Small intestine (tissue), 7 donors: ENCODE measurements at regions not wholly inside any gene's neighbourhood (a gene's known extent, or its start where the extent isn't known, plus 50 kb on each side); places are given as distances from the start of the nearest gene placed in this dataset.
A peak's percentile ranks its signal among the peaks of the same experiment; 100 is the strongest.

Experiments used
- DNase-seq, 2 donors: peaks; one replicate each; pipeline versions ENCODE4 v3.0.0 to v3.0.0-alpha.2; 2013
- FAIRE-seq: peaks from 2 replicates; lab custom pipeline; 2012; peaks lifted over from hg19 to GRCh38; lab: Jason Lieb, UNC
- H3K27ac ChIP-seq, 3 donors: one replicate each; pipeline ENCODE4 v1.5.1; 2013; ENCODE audit warnings: low read length in 2 of 3, mild to moderate bottlenecking in 2 of 3, control low read depth in 1 of 3, inconsistent platforms in 1 of 3, low read depth in 1 of 3, moderate library complexity in 1 of 3
- H3K27me3 ChIP-seq, 3 donors: one replicate each; pipeline ENCODE4 v1.6.1; 2013; ENCODE audit warnings: low read length in 3 of 3, inconsistent platforms in 1 of 3; ENCODE audit not compliant: control insufficient read depth in 3 of 3, insufficient read depth in 3 of 3
- H3K36me3 ChIP-seq, 3 donors: one replicate each; pipeline ENCODE4 v1.6.1; 2013; ENCODE audit warnings: low read length in 3 of 3, inconsistent platforms in 1 of 3, low read depth in 1 of 3, mild to moderate bottlenecking in 1 of 3, moderate library complexity in 1 of 3; ENCODE audit not compliant: control insufficient read depth in 3 of 3, insufficient read depth in 2 of 3
- H3K4me1 ChIP-seq, 3 donors: one replicate each; pipeline ENCODE4 v1.6.1; 2013; ENCODE audit warnings: low read length in 2 of 3, inconsistent platforms in 1 of 3, low read depth in 1 of 3, mild to moderate bottlenecking in 1 of 3, moderate library complexity in 1 of 3; ENCODE audit not compliant: control insufficient read depth in 3 of 3, insufficient read depth in 2 of 3
- H3K4me3 ChIP-seq, 3 donors: one replicate each; pipeline ENCODE4 v1.5.1; 2013; ENCODE audit warnings: low read length in 3 of 3, control low read depth in 1 of 3, inconsistent platforms in 1 of 3, low read depth in 1 of 3, mild to moderate bottlenecking in 1 of 3, moderate library complexity in 1 of 3
- H3K9me3 ChIP-seq, 2 donors: one replicate each; pipeline ENCODE4 v1.6.1; 2013; ENCODE audit warnings: low read depth in 1 of 2, low read length in 1 of 2; ENCODE audit not compliant: control insufficient read depth in 2 of 2, insufficient read depth in 1 of 2
- WGBS, 3 donors: extraction: QIAGEN DNeasy Blood & Tissue Kit; methylation state at CpG; one replicate each; pipeline ENCODE4 v1.1.7; 2013; 5-methylcytosine and 5-hydroxymethylcytosine counted together
- donor health status: healthy with polysubstance abuse.
- donor health status: control.
- donor health status: control.
- donor health status: Bipolar disorder and iron deficiency.
- donor health status: healthy.

DNA sequence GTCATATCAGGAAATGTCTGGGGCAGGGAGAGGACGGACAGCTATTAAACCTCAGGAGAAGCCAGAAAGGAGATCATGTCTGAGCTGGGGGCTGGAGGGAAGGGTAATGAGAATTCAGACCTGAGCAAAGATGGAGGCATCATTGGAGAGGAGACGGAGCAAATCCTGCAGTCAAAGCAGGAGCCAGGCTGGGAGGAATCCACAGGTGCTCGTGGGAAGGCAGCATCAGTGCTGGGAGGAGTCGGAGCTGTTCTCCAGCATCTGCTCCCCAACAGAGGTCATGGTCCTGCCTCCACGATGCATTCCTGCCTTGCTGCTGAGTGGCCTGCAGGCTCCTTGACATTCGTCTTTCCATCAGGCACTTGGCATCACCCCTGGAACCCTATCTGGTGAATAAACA lies 148.3 kb upstream of the RAB4A start:
- Histone ChIP-seq H3K9me3 (peaks cover 0 to 16% of the 10 kb centered on the region in 2 donors), H3K27me3 (no peaks in the 10 kb centered on the region), H3K4me3 (no peak overlapping the region), H3K36me3 (no peaks in the 10 kb centered on the region), H3K4me1 (peaks cover 2 to 35% (median 3%) of the 10 kb centered on the region in 3 donors), H3K27ac (no peak overlapping the region)
- DNase-seq (no peak), FAIRE-seq (no peak)
- 81 to 87% (median 85%) methylated on average over 6 of the region's 6 CpGs for WGBS, 3 donors

GRCh38 chr1:229124116-229124515 lies 146.8 kb upstream of the RAB4A start:
- DNase-seq = no peak
- WGBS, 3 donors = 20 to 46% (median 22%) methylated on average over 1 of the region's 1 CpG
- Histone ChIP-seq H3K36me3 (no peaks in the 10 kb centered on the region), H3K27ac (peak overlapping the region; percentile 46 to 88 (median 50)), H3K4me1 (peaks cover 2 to 35% (median 3%) of the 10 kb centered on the region in 3 donors), H3K9me3 (peaks cover 0 to 11% of the 10 kb centered on the region in 2 donors), H3K4me3 (no peak overlapping the region), H3K27me3 (no peaks in the 10 kb centered on the region)
- no peak for FAIRE-seq

DNA sequence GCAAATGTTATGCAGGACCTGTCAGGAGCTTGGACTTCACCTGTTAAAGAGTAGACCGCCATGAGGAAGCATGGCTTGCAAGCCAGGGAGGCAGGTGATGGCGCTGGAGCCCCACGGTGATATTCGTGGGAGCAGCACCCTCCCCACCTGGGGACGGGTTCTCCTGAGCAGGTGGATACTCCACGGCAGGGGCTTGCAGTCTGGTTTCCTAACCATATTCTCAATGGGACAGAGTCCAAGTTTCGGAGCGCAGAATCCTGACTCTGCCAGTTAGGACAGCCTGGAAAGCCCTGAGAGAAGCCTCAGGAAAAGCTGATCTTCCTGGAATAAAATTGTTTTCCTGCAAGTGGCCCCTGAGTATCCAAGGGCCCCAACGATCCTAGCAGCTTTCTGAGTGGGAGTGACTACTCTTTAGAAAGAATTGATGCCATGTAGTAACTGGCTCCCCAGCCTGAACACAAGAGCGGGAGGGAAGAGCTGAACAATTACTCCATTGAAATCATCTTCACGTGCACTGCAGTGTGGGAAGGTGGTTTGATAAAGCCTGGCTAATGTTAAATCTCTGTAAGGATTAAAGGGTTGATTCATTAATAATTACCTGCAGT lies 146.3 kb upstream of the RAB4A start:
- Histone ChIP-seq H3K27me3 (no peaks in the 10 kb centered on the region), H3K4me3 (no peak overlapping the region), H3K4me1 (peaks cover 2 to 40% (median 3%) of the 10 kb centered on the region in 3 donors), H3K9me3 (peaks cover 0 to 6% of the 10 kb centered on the region in 2 donors), H3K27ac (peak overlapping the region; percentile 46 to 88 (median 50)), H3K36me3 (no peaks in the 10 kb centered on the region)
- DNase-seq (peak; percentile 75 to 88), FAIRE-seq (peak; percentile 57)
- WGBS, 3 donors = 16 to 50% (median 37%) methylated on average over 11 of the region's 11 CpGs

- FAIRE-seq = no peak
These were observed 143.6 kb upstream of the RAB4A start for GRCh38 chr1:229127301-229127700.

GRCh38 chr1:229128066-229128608 lies 142.8 kb upstream of the RAB4A start:
- H3K27me3 ChIP-seq = no peaks in the 10 kb centered on the region
- FAIRE-seq (no peak), DNase-seq (no peak)
- H3K27ac ChIP-seq = no peak overlapping the region
- peaks cover 0 to 2% of the 10 kb centered on the region in 2 donors for H3K9me3 ChIP-seq
- H3K36me3 ChIP-seq = no peaks in the 10 kb centered on the region
- no peak overlapping the region for H3K4me3 ChIP-seq
- H3K4me1 ChIP-seq = peaks cover 10 to 70% (median 12%) of the 10 kb centered on the region in 3 donors
- WGBS, 3 donors = 72 to 73% (median 73%) methylated on average over 7 of the region's 7 CpGs

More at GRCh38 chr1:229127301-229127700, 143.6 kb upstream of the RAB4A start:
- Histone ChIP-seq H3K9me3 (no peaks in the 10 kb centered on the region), H3K27ac (no peak overlapping the region), H3K4me1 (peaks cover 9 to 65% (median 12%) of the 10 kb centered on the region in 3 donors), H3K36me3 (no peaks in the 10 kb centered on the region), H3K27me3 (no peaks in the 10 kb centered on the region), H3K4me3 (no peak overlapping the region)
- DNase-seq = no peak
- WGBS, 3 donors = 37 to 53% (median 47%) methylated on average over 2 of the region's 2 CpGs

DNA sequence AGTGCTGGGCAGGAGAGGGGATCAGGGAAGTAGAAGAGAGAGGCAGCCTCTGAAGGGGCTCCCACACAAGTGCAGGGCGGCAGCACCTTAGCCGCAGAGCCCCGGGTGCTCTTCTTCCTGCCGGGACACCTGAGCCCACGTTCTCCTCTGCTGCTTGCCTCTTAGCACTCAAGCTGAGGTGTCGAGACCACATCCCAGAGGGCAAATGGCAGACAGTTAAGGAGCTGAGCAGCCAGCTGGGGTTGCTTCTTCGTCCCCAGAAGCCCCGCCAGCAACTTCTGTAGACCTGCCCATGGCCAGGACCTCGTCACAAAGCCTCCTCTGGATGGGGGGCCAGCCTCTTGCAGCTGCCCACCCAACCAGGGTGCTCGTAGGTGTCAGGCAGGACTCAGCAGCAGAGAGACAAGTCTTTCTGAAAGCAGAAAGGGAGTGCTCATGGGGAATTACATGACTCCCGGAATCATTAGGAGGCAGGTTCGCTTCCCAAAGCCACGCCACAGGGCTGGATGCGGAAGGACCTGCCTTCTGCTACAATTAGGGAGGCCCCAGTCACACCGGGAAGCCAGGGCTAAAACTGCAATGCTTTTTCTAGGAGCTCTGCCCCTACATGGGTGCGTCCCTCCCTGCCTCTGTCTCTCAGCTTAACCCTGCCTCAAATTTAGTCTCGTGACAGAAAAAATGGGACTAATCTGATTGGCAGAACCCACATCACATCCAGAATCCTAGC lies 141.4 kb upstream of the RAB4A start:
- H3K9me3 ChIP-seq = peaks cover 0 to 10% of the 10 kb centered on the region in 2 donors
- DNase-seq = peak; percentile 38 to 42
- no peak overlapping the region for H3K4me3 ChIP-seq
- no peaks in the 10 kb centered on the region for H3K27me3 ChIP-seq
- WGBS, 3 donors = 20 to 52% (median 36%) methylated on average over 17 of the region's 17 CpGs
- peaks cover 9 to 63% (median 12%) of the 10 kb centered on the region in 3 donors for H3K4me1 ChIP-seq
- peak overlapping the region; percentile 89 to 97 (median 96) for H3K27ac ChIP-seq
- no peaks in the 10 kb centered on the region for H3K36me3 ChIP-seq
- FAIRE-seq = no peak

DNA sequence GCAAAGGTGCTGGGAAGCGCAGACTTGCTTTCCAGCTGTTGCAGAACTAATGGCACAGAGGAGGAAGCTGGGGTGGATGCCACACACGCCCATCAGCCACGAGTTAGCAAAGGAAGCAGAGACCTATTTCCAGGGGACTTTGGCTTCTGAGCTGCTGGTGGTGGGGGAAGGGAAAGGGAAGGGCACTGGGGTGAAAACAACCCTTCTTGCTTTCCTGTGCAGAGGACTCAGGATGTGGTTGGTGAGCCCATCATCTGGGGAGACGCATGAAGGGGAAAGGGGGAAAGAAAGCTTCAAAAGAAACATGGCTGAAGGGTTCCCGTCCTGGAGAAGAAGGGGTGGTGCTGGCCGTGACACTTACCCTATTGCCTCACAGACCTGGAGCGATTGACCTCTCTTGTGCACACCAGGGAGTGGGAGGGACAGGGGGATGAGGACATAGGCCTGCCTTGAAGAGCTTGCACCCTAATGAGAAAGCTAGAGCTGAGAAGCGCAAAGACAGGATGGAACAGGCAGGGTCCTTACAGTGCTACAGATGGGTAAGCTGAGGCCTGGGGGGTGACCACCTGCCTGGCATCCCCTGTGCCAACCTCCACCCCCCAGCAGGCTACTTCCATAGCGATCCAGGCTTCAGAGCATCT lies 140.8 kb upstream of the RAB4A start:
- 19 to 46% (median 43%) methylated on average over 9 of the region's 9 CpGs for WGBS, 3 donors
- Histone ChIP-seq H3K27me3 (no peaks in the 10 kb centered on the region), H3K9me3 (peaks cover 0 to 16% of the 10 kb centered on the region in 2 donors), H3K36me3 (no peaks in the 10 kb centered on the region), H3K4me3 (no peak overlapping the region), H3K4me1 (peaks cover 9 to 57% (median 12%) of the 10 kb centered on the region in 3 donors), H3K27ac (peak overlapping the region; percentile 89 to 97 (median 96))
- FAIRE-seq (no peak), DNase-seq (peak; percentile 92 to 95)
